SK-N-SH (cell line): ENCODE measurements at regions not wholly inside any gene's neighbourhood (a gene's known extent, or its start where the extent isn't known, plus 50 kb on each side); places are given as distances from the start of the nearest gene placed in this dataset.

ENCODE experiments used
- CTCF ChIA-PET: fragments of 300-600, 350-600 bp; formaldehyde crosslinking; extraction: SDS; loops from one replicate; lab custom pipeline; 2021; lab: Yijun Ruan, JAX
- POLR2A ChIA-PET: fragments of 350-600 bp; sonication (Branson Sonifier 250); formaldehyde crosslinking; extraction: SDS; loops from one replicate; lab custom pipeline; 2020; ENCODE audit warnings: antibody characterized with exemption, inconsistent platforms; lab: Yijun Ruan, JAX
- DNase-seq: peaks from one replicate; pipeline ENCODE4 v3.0.0; 2012
- H2AFZ ChIP-seq: fragments of 200-600 bp; sonication (generic); 2 replicates; pipeline ENCODE4 v1.8.1; 2016; ENCODE audit warnings: antibody characterized with exemption, mild to moderate bottlenecking, low read depth
- H3F3A ChIP-seq: fragments of 200-600 bp; sonication (generic); replicated peaks from 2 replicates; pipeline ENCODE3; 2016; ENCODE audit warnings: antibody characterized with exemption, mild to moderate bottlenecking; ENCODE audit not compliant: insufficient read depth
- H3K27ac ChIP-seq, 2 experiments: fragments of 200-500 bp in 1 of 2; fragments of 200-600 bp in 1 of 2; sonication (Bioruptor generic) in 1 of 2; sonication (generic), shearing (Covaris generic) in 1 of 2; 2 replicates each; pipeline versions ENCODE4 v1.5.1 to v1.6.1; 2014 to 2016; ENCODE audit warnings: low read depth in 2 of 2, inconsistent platforms in 1 of 2, low read length in 1 of 2, mild to moderate bottlenecking in 1 of 2, mixed read lengths in 1 of 2
- H3K27me3 ChIP-seq: fragments of 200-600 bp; sonication (generic), shearing (Covaris generic); 2 replicates; pipeline ENCODE4 v1.6.1; 2016; ENCODE audit warnings: mixed run types; ENCODE audit not compliant: insufficient read depth
- H3K36me3 ChIP-seq, 2 experiments: fragments of 200-500 bp in 1 of 2; fragments of 200-600 bp in 1 of 2; sonication (Bioruptor generic) in 1 of 2; sonication (generic) in 1 of 2; replicated peaks in 1 of 2; 2 replicates each; pipeline versions ENCODE3 to v1.5.1; 2014 to 2016; ENCODE audit warnings: low read length in 1 of 2, mild to moderate bottlenecking in 1 of 2; ENCODE audit not compliant: insufficient read depth in 2 of 2, control insufficient read depth in 1 of 2
- H3K4me1 ChIP-seq, 2 experiments: fragments of 200-500 bp in 1 of 2; fragments of 200-600 bp in 1 of 2; sonication (Bioruptor generic) in 1 of 2; sonication (generic), shearing (Covaris generic) in 1 of 2; 2 replicates each; pipeline versions ENCODE4 v1.5.1 to v1.6.1; 2014 to 2016; ENCODE audit warnings: low read depth in 1 of 2, low read length in 1 of 2, mixed run types in 1 of 2; ENCODE audit not compliant: insufficient read depth in 2 of 2, control insufficient read depth in 1 of 2
- H3K4me2 ChIP-seq: fragments of 200-600 bp; sonication (generic), shearing (Covaris generic); 2 replicates; pipeline ENCODE4 v1.6.1; 2017; ENCODE audit warnings: mixed run types
- H3K4me3 ChIP-seq, 2 experiments: fragments of 200-500 bp in 1 of 2; fragments of 200-600 bp in 1 of 2; sonication (Bioruptor generic) in 1 of 2; sonication (generic), shearing (Covaris generic) in 1 of 2; 2 replicates each; pipeline versions ENCODE4 v1.5.1 to v1.8.1; 2014 to 2016; ENCODE audit warnings: low read depth in 2 of 2, inconsistent platforms in 1 of 2, low read length in 1 of 2, mild to moderate bottlenecking in 1 of 2, mixed read lengths in 1 of 2, moderate library complexity in 1 of 2
- H3K79me2 ChIP-seq: fragments of 200-600 bp; sonication (generic); 2 replicates; pipeline ENCODE4 v1.8.1; 2017; ENCODE audit warnings: mild to moderate bottlenecking; ENCODE audit not compliant: insufficient read depth
- H3K9ac ChIP-seq: fragments of 200-600 bp; sonication (generic); 2 replicates; pipeline ENCODE4 v1.6.1; 2017; ENCODE audit warnings: mixed run types
- H3K9me2 ChIP-seq: fragments of 200-600 bp; sonication (generic); 2 replicates; pipeline ENCODE4 v1.6.1; 2017; ENCODE audit warnings: mixed run types
- H3K9me3 ChIP-seq: fragments of 200-600 bp; sonication (generic); 2 replicates; pipeline ENCODE4 v1.6.1; 2017; ENCODE audit warnings: mixed run types, mild to moderate bottlenecking, moderate library complexity
- H4K20me1 ChIP-seq: fragments of 200-600 bp; sonication (generic); 2 replicates; pipeline ENCODE4 v1.6.1; 2017; ENCODE audit warnings: mild to moderate bottlenecking, mixed run types; ENCODE audit not compliant: insufficient read depth
- CTCF ChIP-seq: fragments of 200-600 bp; sonication (generic); IDR thresholded peaks from 2 replicates; pipeline ENCODE4 v1.6.1; 2017; ENCODE audit warnings: antibody characterized with exemption, mild to moderate bottlenecking, moderate library complexity
- ELF1 ChIP-seq: IDR thresholded peaks from 2 replicates; pipeline ENCODE4 v1.4.0; 2012
- FOXJ3 ChIP-seq: sonication (generic); formaldehyde crosslinking; IDR thresholded peaks from 2 replicates; pipeline ENCODE4 v1.5.1; 2020; ENCODE audit warnings: mild to moderate bottlenecking, missing genetic modification reagents
- FOXM1 ChIP-seq: IDR thresholded peaks from 2 replicates; pipeline ENCODE4 v1.4.0; 2012; ENCODE audit warnings: low read depth, mild to moderate bottlenecking
- GABPA ChIP-seq: IDR thresholded peaks from 2 replicates; pipeline ENCODE4 v1.4.0; 2012; ENCODE audit warnings: low read depth, mild to moderate bottlenecking
- POLR2AphosphoS5 ChIP-seq: IDR thresholded peaks from 2 replicates; pipeline ENCODE4 v1.6.1; 2012; ENCODE audit warnings: low read depth, low read length
- RAD21 ChIP-seq: IDR thresholded peaks from 2 replicates; pipeline ENCODE4 v1.6.1; 2012; ENCODE audit warnings: mild to moderate bottlenecking, low read length
- RXRA ChIP-seq: IDR thresholded peaks from 2 replicates; pipeline ENCODE4 v1.4.0; 2012; ENCODE audit warnings: low read depth, mild to moderate bottlenecking, borderline replicate concordance
- SMC3 ChIP-seq: IDR thresholded peaks from 2 replicates; pipeline ENCODE4 v1.6.1; 2012; ENCODE audit warnings: low read depth, low read length, improper control_type of control experiment
- TEAD4 ChIP-seq: IDR thresholded peaks from 2 replicates; pipeline ENCODE4 v1.4.0; 2012; ENCODE audit warnings: mild to moderate bottlenecking, borderline replicate concordance; ENCODE audit not compliant: insufficient read depth
- USF1 ChIP-seq: IDR thresholded peaks from 2 replicates; pipeline ENCODE4 v1.4.0; 2012; ENCODE audit warnings: low read depth, borderline replicate concordance
- USF2 ChIP-seq: fragments of 150-350 bp; IDR thresholded peaks from 2 replicates; pipeline ENCODE4 v1.6.1; 2017; ENCODE audit warnings: antibody characterized with exemption, low read length, low read depth, borderline replicate concordance
- YY1 ChIP-seq: IDR thresholded peaks from 2 replicates; pipeline ENCODE4 v1.4.0; 2012; ENCODE audit warnings: low read depth, mild to moderate bottlenecking
- ZBTB33 ChIP-seq: IDR thresholded peaks from 2 replicates; pipeline ENCODE4 v1.4.0; 2012; ENCODE audit warnings: low read depth, borderline replicate concordance
- WGBS: methylation state at CpG from one replicate; pipeline ENCODE4 v1.1.6; 2017; ENCODE audit warnings: low lambda C conversion rate; 5-methylcytosine and 5-hydroxymethylcytosine counted together
- TF ChIP-seq, protein P1 (sequence below): fragments of 150-350 bp; IDR thresholded peaks from 2 replicates; pipeline ENCODE4 v1.6.1; 2016; ENCODE audit warnings: mild to moderate bottlenecking, low read depth, low read length
- TF ChIP-seq, protein P2 (sequence below): IDR thresholded peaks from 2 replicates; pipeline ENCODE4 v1.4.0; 2012; ENCODE audit warnings: low read depth

- Histone ChIP-seq H3K79me2 (no peaks in the 10 kb centered on the region), H3K27ac (no peak overlapping the region), H3K4me2 (no peak overlapping the region), H3K27me3 (no peaks in the 10 kb centered on the region), H3F3A (no peaks in the 10 kb centered on the region), H3K9ac (no peak overlapping the region), H3K4me1 (no peaks in the 10 kb centered on the region), H4K20me1 (no peaks in the 10 kb centered on the region), H3K4me3 (no peak overlapping the region), H3K9me2 (no peaks in the 10 kb centered on the region), H3K36me3 (no peaks in the 10 kb centered on the region), H2AFZ (no peak overlapping the region), H3K9me3 (no peaks in the 10 kb centered on the region)
- no peak for DNase-seq
- ChIA-PET CTCF (interaction anchor here (1.0 kb wide), 1 partner anchor 115 kb away, joined by 3 read pairs; no protein-coding TSS in a partner anchor), POLR2A (no interaction called here)
- TF ChIP-seq SMC3 (no peak), ZBTB33 (no peak), RXRA (no peak), POLR2AphosphoS5 (no peak), USF2 (no peak), USF1 (no peak), FOXM1 (no peak), YY1 (no peak), RAD21 (no peak), FOXJ3 (CRISPR knock-in tag) (no peak), ELF1 (no peak), CTCF (no peak), TEAD4 (no peak), GABPA (no peak)
- TF ChIP-seq, protein P1, sequence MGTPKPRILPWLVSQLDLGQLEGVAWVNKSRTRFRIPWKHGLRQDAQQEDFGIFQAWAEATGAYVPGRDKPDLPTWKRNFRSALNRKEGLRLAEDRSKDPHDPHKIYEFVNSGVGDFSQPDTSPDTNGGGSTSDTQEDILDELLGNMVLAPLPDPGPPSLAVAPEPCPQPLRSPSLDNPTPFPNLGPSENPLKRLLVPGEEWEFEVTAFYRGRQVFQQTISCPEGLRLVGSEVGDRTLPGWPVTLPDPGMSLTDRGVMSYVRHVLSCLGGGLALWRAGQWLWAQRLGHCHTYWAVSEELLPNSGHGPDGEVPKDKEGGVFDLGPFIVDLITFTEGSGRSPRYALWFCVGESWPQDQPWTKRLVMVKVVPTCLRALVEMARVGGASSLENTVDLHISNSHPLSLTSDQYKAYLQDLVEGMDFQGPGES = no peak
- TF ChIP-seq, protein P2, sequence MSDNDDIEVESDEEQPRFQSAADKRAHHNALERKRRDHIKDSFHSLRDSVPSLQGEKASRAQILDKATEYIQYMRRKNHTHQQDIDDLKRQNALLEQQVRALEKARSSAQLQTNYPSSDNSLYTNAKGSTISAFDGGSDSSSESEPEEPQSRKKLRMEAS = no peak
- 9% methylated on average over 2 of the region's 2 CpGs for WGBS
Observed at GRCh38 chr7:136479922-136480321, 388.5 kb upstream of the CHRM2 start.
